DOHH2 (cell line): ENCODE measurements at regions not wholly inside any gene's neighbourhood (a gene's known extent, or its start where the extent isn't known, plus 50 kb on each side); places are given as distances from the start of the nearest gene placed in this dataset.

Experiments
- CTCF ChIP-seq: fragments of 200-600 bp; sonication (generic); IDR thresholded peaks from one replicate; pipeline ENCODE4 v1.5.1; 2014; ENCODE audit warnings: antibody characterized with exemption, mild to moderate bottlenecking, low read depth, low read length; ENCODE audit not compliant: poor library complexity, severe bottlenecking
- EZH2phosphoT487 ChIP-seq: fragments of 200-600 bp; sonication (generic); IDR thresholded peaks from 2 replicates; pipeline ENCODE4 v1.6.1; 2017; ENCODE audit warnings: borderline replicate concordance, mild to moderate bottlenecking, antibody characterized with exemption, low read length, moderate library complexity, mixed read lengths

GRCh38 chr3:43177085-43177484 is 71.2 kb upstream of the POMGNT2 start:
- TF ChIP-seq EZH2phosphoT487: no peak
- no peak for TF ChIP-seq CTCF
